Heart left ventricle (tissue), 13 donors: ENCODE measurements at regions not wholly inside any gene's neighbourhood (a gene's known extent, or its start where the extent isn't known, plus 50 kb on each side); places are given as distances from the start of the nearest gene placed in this dataset.
"Not testable (repeated sequence)": the region's sequence is repeated elsewhere in the genome, so short reads cannot be mapped to it uniquely, and the experiment has no call there.

Source experiments
- CTCF ChIP-seq, 12 donors: fragments of 200-600 bp; sonication (generic) in 4 of 12; IDR thresholded peaks; one replicate each; pipeline versions ENCODE4 v1.5.0 to v1.8.0; 2018 to 2022; ENCODE audit warnings: antibody characterized with exemption in 12 of 12, mild to moderate bottlenecking in 5 of 12
- POLR2A ChIP-seq, 2 donors: fragments of 450-650 bp; IDR thresholded peaks; one replicate each; pipeline ENCODE4 v1.6.1; 2017; ENCODE audit warnings: antibody characterized with exemption in 2 of 2, mild to moderate bottlenecking in 2 of 2, moderate library complexity in 2 of 2
- donor health status: ischemic (EF 13 %, LVEDD 7.1; RV severe dilation, severe dysfunction).
- donor health status: DM: no; HTN: yes; CAD: no.
- donor health status: DM: no; HTN: no; CAD: no.
- donor health status: ischemic (EF 25% LVEDD 6.9; RV normal size, moderate dysfunction).
- donor health status: ischemic (EF 25% LVEDD 5.7; RV mildly dilated, moderate dysfunction).
- donor health status: ischemic (EF 35%, LVEDD 5.7; RV mildly dilated, moderate dysfunction).
- donor health status: nonischemic (EF 11% LVEDD 7.7; RV severe dilation, severe dysfunction).
- donor health status: DM: yes; HTN: yes; CAD: no.
- donor health status: PGD.
- donor health status: ischemic (EF 29% LVEDD 5.4; RV normal size, mild dysfunction).
- donor health status: nonischemic (EF 23%, LVEDD 6.1; RV moderate dilation, normal function).

- TF ChIP-seq CTCF, POLR2A (IDR thresholded peaks at IDR 0.05): not testable (repeated sequence)
These were observed 168.0 kb upstream of the SPRED2 start for GRCh38 chr2:65600351-65600750.
